Adrenal gland (tissue), 5 donors: ENCODE measurements at regions not wholly inside any gene's neighbourhood (a gene's known extent, or its start where the extent isn't known, plus 50 kb on each side); places are given as distances from the start of the nearest gene placed in this dataset.

Experiments
- CTCF ChIP-seq, 6 experiments: fragments of 450-650 bp in 4 of 6; fragments of 200-600 bp in 2 of 6; sonication (generic) in 1 of 6; IDR thresholded peaks; 1 replicate in 5 of 6; 2 replicates in 1 of 6; pipeline versions ENCODE4 v1.5.1 to v1.8.0; 2016 to 2021; ENCODE audit warnings: antibody characterized with exemption in 6 of 6, mild to moderate bottlenecking in 2 of 6, moderate library complexity in 1 of 6
- POLR2A ChIP-seq, 2 donors: fragments of 450-650 bp; IDR thresholded peaks; one replicate each; pipeline ENCODE4 v1.6.1; 2017; ENCODE audit warnings: antibody characterized with exemption in 2 of 2, mild to moderate bottlenecking in 2 of 2, moderate library complexity in 1 of 2
- donor health status: DM: no; HTN: no; CAD: no.

GRCh38 chr2:5121642-5122041, 570.5 kb upstream of the SOX11 start:
- TF ChIP-seq CTCF (IDR thresholded peaks at IDR 0.05), result no peak
- TF ChIP-seq POLR2A (IDR thresholded peaks at IDR 0.05), result no peak
